Stimulated activated naive CD8-positive, alpha-beta T cell treated with anti-CD3 and anti-CD28 coated beads, Interleukin-15, Interleukin-2, amounts not matched to agents 100 ng/mL and 50 ng/mL, for 24 hours (primary cell): ENCODE measurements at regions not wholly inside any gene's neighbourhood (a gene's known extent, or its start where the extent isn't known, plus 50 kb on each side); places are given as distances from the start of the nearest gene placed in this dataset.
"Not testable (repeated sequence)": the region's sequence is repeated elsewhere in the genome, so short reads cannot be mapped to it uniquely, and the experiment has no call there.

Source experiments
- H3K27ac Mint-ChIP-seq: one replicate; pipeline ENCODE4 v1.8.0; 2021; ENCODE audit warnings: mild to moderate bottlenecking, mixed read lengths
- H3K27me3 Mint-ChIP-seq: one replicate; pipeline ENCODE4 v1.8.0; 2021; ENCODE audit warnings: mixed read lengths
- H3K36me3 Mint-ChIP-seq: one replicate; pipeline ENCODE4 v1.8.0; 2021; ENCODE audit warnings: low read depth, mixed read lengths
- H3K4me1 Mint-ChIP-seq: one replicate; pipeline ENCODE4 v1.8.0; 2021; ENCODE audit warnings: low read depth, mixed read lengths
- H3K4me3 Mint-ChIP-seq: one replicate; pipeline ENCODE4 v1.8.0; 2021; ENCODE audit warnings: mild to moderate bottlenecking, mixed read lengths
- H3K9me3 Mint-ChIP-seq: one replicate; pipeline ENCODE4 v1.8.0; 2021; ENCODE audit warnings: mixed read lengths

DNA sequence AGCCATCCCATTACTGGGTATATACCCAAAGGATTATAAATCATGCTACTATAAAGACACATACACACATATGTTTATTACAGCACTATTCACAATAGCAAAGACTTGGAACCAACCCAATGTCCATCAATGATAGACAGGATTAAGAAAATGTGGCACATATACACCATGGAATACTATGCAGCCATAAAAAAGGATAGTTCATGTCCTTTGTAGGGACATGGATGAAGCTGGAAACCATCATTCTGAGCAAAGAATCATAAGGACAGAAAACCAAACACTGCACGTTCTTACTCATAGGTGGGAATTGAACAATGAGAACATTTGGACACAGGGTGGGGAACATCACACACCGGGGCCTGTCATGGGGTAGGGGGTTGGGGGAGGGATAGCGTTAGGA is 60.3 kb upstream of the NMU start:
- not testable (repeated sequence) for H3K27ac Mint-ChIP-seq, H3K4me1 Mint-ChIP-seq, H3K9me3 Mint-ChIP-seq, H3K4me3 Mint-ChIP-seq, H3K36me3 Mint-ChIP-seq
- H3K27me3 Mint-ChIP-seq = peaks cover 36% of the 10 kb centered on the region

DNA sequence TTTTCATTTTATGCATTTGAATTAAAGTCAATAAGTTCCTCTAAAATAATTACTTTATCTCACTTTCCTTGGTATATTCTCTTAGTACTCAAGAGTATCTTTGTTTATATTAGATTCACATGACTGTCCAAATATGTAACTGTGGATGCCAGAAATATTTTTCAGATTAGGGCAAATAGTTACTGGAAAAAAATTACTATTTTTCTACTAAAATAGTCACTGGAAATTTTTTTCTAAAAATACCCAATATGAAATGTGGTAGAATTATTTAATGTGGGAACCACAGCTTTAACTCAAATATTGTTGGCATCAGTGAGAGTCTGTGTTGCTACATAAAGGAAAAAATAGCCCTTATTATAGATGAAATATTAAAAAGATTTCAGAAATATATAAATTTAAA is 70.4 kb upstream of the NMU start:
- Mint-ChIP-seq H3K27me3 (peaks cover 18% of the 10 kb centered on the region), H3K27ac (no peak overlapping the region), H3K9me3 (no peaks in the 10 kb centered on the region), H3K36me3 (no peaks in the 10 kb centered on the region), H3K4me1 (no peaks in the 10 kb centered on the region), H3K4me3 (no peak overlapping the region)

DNA sequence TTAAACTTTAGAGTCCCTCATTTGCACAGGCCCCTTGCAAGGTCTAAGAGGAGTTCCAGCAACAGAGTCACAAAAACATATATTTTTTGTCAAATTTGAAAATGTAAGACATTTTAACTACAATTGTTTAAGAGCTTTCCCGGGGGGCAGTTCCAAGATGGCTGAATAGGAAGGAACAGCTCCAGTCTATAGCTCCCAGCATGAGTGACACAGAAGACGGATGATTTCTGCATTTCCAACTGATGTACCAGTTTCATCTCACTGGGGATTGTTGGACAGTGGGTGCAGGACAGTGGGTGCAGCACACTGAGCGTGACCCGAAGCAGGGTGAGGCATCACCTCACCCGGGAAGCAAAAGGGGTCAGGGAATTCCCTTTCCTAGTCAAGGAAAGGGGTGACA is 71.4 kb upstream of the NMU start:
- Mint-ChIP-seq H3K27ac (no peak overlapping the region), H3K4me3 (no peak overlapping the region), H3K9me3 (no peaks in the 10 kb centered on the region), H3K4me1 (no peaks in the 10 kb centered on the region), H3K27me3 (peaks cover 15% of the 10 kb centered on the region), H3K36me3 (no peaks in the 10 kb centered on the region)

DNA sequence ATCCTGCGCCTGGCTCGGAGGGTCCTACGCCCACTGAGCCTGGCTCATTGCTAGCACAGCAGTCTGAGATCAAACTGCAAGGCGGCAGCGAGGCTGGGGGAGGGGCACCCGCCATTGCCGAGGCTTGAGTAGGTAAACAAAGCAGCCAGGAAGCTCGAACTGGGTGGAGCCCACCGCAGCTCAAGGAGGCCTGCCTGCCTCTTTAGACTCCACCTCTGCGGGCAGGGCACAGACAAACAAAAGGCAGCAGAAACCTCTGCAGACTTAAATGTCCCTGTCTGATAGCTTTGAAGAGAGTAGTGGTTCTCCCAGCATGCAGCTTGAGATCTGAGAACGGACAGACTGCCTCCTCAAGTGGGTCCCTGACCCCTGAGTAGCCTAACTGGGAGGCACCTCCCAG is 71.9 kb upstream of the NMU start:
- H3K9me3 Mint-ChIP-seq, H3K27ac Mint-ChIP-seq, H3K4me3 Mint-ChIP-seq, H3K36me3 Mint-ChIP-seq, H3K4me1 Mint-ChIP-seq: not testable (repeated sequence)
- peaks cover 14% of the 10 kb centered on the region for H3K27me3 Mint-ChIP-seq

DNA sequence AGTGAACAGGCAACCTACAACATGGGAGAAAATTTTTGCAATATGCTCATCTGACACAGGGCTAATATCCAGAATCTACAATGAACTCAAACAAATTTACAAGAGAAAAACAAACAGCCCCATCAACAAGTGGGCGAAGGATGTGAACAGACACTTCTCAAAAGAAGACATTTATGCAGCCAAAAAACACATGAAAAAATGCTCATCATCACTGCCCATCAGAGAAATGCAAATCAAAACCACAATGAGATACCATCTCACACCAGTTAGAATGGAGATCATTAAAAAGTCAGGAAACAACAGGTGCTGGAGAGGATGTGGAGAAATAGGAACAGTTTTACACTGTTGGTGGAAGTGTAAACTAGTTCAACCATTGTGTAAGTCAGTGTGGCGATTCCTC is 76.7 kb upstream of the NMU start:
- not testable (repeated sequence) for H3K27me3 Mint-ChIP-seq, H3K4me3 Mint-ChIP-seq, H3K36me3 Mint-ChIP-seq, H3K27ac Mint-ChIP-seq, H3K9me3 Mint-ChIP-seq, H3K4me1 Mint-ChIP-seq

DNA sequence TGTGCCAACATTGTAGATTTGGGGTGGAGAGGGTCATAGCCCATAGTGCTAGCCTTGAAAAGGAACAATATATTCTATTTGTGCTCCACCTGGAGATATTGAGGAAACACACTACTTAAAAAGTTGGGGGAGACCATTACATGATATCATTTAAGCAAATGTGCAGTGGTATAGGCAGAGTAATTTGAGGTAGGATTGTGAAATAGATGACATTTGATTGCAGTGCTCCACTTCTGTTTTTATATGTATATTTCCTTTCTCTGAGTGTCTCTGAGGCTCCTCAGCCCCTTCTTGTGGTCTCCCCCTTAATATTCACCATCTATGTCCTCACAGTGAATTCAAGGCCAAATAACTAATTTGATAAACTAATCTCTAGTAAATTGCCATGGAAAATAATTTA is 85.6 kb upstream of the NMU start:
- Mint-ChIP-seq H3K27ac (no peak overlapping the region), H3K36me3 (no peaks in the 10 kb centered on the region), H3K4me3 (no peak overlapping the region), H3K4me1 (no peaks in the 10 kb centered on the region), H3K9me3 (no peaks in the 10 kb centered on the region), H3K27me3 (peaks cover 7% of the 10 kb centered on the region)

DNA sequence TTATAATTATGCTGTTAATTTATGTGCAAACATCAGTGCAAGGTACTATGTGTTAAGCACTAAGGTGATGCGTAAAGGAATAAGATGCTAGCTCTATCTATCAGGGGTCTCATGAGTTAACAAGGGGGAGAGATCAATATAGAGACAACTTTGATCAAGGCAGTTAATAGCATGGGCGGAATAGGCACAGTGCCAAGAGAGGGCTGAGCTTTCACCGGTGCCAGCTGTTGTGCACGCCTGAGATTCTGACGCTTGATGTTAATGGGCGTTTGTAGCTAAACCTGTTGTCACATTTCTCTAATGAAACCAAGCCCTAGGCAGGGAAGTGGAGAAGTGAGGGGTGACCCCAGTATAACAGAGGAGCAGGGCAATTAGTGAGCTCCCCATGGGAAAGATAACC is 86.0 kb upstream of the NMU start:
- no peaks in the 10 kb centered on the region for H3K4me1 Mint-ChIP-seq
- no peaks in the 10 kb centered on the region for H3K9me3 Mint-ChIP-seq
- H3K27ac Mint-ChIP-seq = no peak overlapping the region
- H3K4me3 Mint-ChIP-seq = no peak overlapping the region
- H3K36me3 Mint-ChIP-seq = no peaks in the 10 kb centered on the region
- H3K27me3 Mint-ChIP-seq = peaks cover 7% of the 10 kb centered on the region

DNA sequence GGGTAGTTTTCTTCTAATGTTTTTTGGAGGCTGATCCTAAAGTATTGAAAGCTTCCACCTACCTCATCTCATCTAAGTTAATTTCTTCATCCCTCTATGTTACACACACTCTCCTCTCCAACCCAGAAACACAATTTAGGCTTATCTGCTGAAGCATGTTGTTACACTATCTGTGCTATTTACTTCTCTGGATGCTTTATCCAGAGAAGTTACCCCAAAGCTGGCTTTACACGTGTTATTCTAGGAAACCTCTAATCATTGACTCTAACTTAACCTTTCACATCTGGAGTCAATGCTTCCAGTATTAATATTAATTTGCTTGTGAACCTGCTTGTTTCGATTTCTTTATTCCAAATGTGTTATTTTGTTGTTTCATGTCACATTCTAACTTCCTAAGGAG is 87.3 kb upstream of the NMU start:
- Mint-ChIP-seq H3K4me1 (no peaks in the 10 kb centered on the region), H3K4me3 (no peak overlapping the region), H3K27me3 (peaks cover 7% of the 10 kb centered on the region), H3K9me3 (no peaks in the 10 kb centered on the region), H3K36me3 (no peaks in the 10 kb centered on the region), H3K27ac (no peak overlapping the region)

DNA sequence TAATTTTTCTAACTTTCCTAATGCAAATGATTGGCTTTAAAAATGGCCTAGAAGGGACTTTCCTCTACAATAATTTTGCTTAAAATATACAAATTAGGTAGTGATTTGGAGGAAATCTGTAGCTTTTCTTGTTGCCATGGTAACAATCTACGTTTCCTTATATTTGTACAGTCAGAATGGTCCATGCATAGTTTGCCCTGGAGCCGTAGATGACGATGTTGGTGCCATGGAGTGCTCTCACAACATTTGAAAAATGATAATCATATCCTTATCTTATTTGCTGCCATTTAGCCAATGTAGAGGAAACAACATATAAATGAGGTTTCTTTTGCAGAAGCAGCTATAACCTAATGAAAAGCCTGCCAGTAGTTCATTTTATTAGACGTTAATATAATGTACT is 89.0 kb upstream of the NMU start:
- Mint-ChIP-seq H3K36me3 (no peaks in the 10 kb centered on the region), H3K27ac (no peak overlapping the region), H3K4me1 (no peaks in the 10 kb centered on the region), H3K27me3 (peaks cover 10% of the 10 kb centered on the region), H3K4me3 (no peak overlapping the region), H3K9me3 (no peaks in the 10 kb centered on the region)

DNA sequence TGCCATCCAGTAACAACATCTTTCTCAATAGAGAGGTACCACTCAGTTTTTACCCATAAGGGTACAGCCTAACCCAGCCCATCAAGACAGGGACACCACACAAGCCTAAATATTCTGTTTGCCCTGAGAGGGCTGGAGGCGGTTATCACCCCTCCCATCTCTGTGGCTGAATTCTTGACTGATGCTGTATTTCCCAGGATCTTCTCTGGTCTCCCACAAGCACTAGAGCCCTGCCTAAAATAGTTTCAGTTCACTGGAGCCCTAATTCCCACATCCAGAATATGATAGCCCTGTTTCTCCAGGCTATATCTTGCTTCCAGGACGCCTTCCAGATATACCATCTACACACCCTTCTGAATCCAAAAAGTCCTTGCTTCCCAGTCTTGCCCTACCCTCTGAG is 91.6 kb upstream of the NMU start:
- Mint-ChIP-seq H3K36me3 (no peaks in the 10 kb centered on the region), H3K27ac (no peak overlapping the region), H3K9me3 (no peaks in the 10 kb centered on the region), H3K4me3 (no peak overlapping the region), H3K4me1 (no peaks in the 10 kb centered on the region), H3K27me3 (peaks cover 24% of the 10 kb centered on the region)

DNA sequence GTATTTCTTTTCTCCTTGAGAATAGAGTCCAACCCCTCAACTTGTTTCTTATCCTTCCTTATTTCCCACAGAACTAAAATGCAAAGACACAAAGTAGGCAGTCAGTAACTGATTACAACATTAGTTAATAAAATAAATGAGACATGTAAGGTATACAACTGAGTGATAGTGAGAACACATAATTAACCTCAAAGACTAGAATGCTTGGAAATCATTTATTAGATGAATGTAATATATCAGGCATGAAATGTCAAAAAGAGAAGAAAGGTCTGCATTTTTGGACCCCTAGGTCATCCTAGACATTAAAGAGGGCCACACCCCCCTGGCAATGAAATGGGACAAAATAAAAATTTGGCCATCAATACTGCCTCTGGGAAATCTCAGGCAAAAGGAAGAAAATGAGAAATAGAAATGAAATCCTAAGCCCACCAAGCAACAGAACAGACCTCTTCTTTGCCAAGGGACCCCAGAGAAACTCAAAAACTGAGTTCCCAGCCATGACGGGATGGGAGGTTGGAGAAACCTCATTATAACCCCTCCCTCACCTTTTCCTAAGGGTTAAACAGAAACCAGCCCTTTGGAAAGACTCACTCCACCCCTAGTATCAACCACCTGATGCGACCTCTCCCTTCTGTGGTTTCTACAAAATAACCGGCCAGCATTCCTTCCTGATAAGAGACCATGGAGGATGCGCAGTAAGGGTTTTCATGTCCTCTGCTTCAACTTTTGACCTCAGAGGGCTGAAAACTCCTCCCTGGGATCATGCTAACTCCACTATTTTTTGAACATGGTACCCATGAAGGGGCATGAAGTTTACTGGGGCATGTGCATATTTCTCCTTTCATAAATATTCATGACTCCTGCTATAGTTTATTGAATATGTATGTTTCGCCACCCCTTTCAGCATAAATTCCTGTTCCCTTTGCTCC is 90.0 kb upstream of the EXOC1L start:
- Mint-ChIP-seq H3K9me3 (no peaks in the 10 kb centered on the region), H3K4me1 (no peaks in the 10 kb centered on the region), H3K27ac (no peak overlapping the region), H3K4me3 (no peak overlapping the region), H3K36me3 (no peaks in the 10 kb centered on the region), H3K27me3 (peaks cover 20% of the 10 kb centered on the region)

DNA sequence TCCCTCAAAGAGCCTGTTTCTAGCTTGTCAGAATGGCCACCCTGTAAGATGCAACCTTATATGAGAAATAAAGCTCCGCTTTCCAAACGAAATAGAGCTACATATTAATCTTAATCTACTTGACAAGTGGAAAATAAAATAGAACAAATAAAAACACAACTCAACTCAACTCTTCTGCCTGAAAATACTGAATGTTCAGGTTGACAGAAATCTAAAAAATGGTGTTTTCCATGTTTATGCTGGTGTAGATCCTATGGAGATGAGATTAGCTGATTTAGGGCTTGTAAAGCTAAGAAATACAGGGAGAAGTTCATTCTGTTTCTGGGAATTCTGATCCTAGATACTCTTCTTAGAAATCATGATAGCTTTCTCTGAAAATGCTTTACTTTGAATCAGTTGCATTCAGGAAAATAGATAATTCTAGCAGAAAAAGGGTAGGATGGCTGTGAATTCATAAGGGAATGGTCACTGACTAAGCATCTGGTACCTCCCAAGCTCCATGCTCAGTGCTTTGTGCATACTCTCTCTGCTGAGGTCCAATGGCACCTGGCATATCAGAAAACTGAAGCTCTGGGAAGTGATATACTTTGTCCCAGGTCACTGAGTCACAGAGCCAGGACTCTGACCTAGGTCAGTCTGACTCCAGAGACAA is 89.2 kb upstream of the EXOC1L start:
- H3K27me3 Mint-ChIP-seq = peaks cover 28% of the 10 kb centered on the region
- no peak overlapping the region for H3K4me3 Mint-ChIP-seq
- no peaks in the 10 kb centered on the region for H3K4me1 Mint-ChIP-seq
- no peaks in the 10 kb centered on the region for H3K36me3 Mint-ChIP-seq
- H3K9me3 Mint-ChIP-seq = no peaks in the 10 kb centered on the region
- no peak overlapping the region for H3K27ac Mint-ChIP-seq

DNA sequence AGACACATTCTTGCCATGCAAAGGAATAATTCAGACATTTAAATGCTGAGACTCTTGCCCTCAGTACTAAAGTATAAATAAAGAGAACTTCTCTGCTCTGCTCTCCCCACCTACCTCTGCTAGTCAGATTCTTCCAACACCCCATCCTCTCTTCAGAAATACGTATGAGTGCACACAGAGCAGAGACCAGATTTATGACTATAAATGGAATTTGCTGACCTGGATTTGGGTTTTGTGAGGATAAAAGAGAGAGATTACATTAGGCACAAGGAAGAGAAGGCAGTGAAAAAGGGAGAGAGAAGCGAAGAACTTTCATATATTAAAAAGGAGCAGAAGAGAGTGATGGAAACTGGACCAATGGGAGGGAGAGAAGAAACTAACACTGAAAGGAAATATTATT is 87.6 kb upstream of the EXOC1L start:
- no peak overlapping the region for H3K4me3 Mint-ChIP-seq
- no peaks in the 10 kb centered on the region for H3K4me1 Mint-ChIP-seq
- H3K9me3 Mint-ChIP-seq = no peaks in the 10 kb centered on the region
- no peak overlapping the region for H3K27ac Mint-ChIP-seq
- peaks cover 35% of the 10 kb centered on the region for H3K27me3 Mint-ChIP-seq
- H3K36me3 Mint-ChIP-seq = no peaks in the 10 kb centered on the region

DNA sequence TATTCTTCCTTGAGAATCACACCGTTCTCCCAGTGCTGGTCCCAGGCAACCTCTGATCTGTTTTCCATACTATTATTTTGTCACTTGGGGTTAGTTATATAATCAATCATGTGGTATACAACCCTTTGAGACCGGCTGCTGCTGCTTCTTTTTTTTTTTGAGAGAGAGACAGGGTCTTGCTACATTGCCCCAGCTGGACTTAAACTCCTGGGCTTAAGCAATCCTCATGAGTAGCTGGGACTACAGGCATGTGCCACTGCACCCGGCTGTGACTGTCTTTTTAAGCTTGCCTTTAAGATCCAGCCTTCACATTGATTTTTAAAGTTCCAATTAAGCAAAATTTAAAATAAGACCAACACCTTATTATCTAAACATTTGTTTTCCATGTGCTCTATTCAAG is 86.7 kb upstream of the EXOC1L start:
- no peak overlapping the region for H3K27ac Mint-ChIP-seq
- no peak overlapping the region for H3K4me3 Mint-ChIP-seq
- no peaks in the 10 kb centered on the region for H3K9me3 Mint-ChIP-seq
- H3K36me3 Mint-ChIP-seq = no peaks in the 10 kb centered on the region
- H3K4me1 Mint-ChIP-seq = no peaks in the 10 kb centered on the region
- H3K27me3 Mint-ChIP-seq = peaks cover 42% of the 10 kb centered on the region

DNA sequence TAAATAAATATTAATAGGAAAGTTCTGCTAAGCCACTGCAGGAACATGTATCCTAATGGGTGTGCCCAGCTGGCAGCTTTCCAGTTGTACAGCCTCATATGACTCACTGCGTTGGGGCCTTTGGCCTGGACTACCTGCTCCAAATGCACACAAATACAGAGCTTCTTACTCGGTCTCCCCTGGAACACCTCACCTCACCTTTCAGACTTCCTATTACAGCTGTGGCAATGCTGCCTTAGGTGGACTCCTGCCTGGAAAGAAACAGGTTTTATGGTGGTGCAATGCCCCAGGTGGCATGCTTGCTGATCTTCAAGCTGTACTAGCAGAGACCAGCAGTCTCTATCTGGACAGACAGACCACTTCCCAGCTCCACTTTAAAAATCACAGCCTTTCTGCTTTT is 85.7 kb upstream of the EXOC1L start:
- Mint-ChIP-seq H3K36me3 (no peaks in the 10 kb centered on the region), H3K4me1 (no peaks in the 10 kb centered on the region), H3K27ac (no peak overlapping the region), H3K9me3 (no peaks in the 10 kb centered on the region), H3K27me3 (peaks cover 52% of the 10 kb centered on the region), H3K4me3 (no peak overlapping the region)
